ENCODE measurements at regions not wholly inside any gene's neighbourhood (a gene's known extent, or its start where the extent isn't known, plus 50 kb on each side); places are given as distances from the start of the nearest gene placed in this dataset.
"Not testable (repeated sequence)": the region's sequence is repeated elsewhere in the genome, so short reads cannot be mapped to it uniquely, and the experiment has no call there.

GRCh38 chr13:89486709-89487108 lies 1815.5 kb downstream of the SLITRK5 start:
- no peak for DNase-seq (ENCODE audit: low spot score)

GRCh38 chr13:89490661-89491060 lies 1819.5 kb downstream of the SLITRK5 start:
- no peak for DNase-seq (ENCODE audit: low spot score)

GRCh38 chr13:89496478-89496877 lies 1825.3 kb downstream of the SLITRK5 start:
- DNase-seq (ENCODE audit: low spot score): no peak

- no peak for DNase-seq (ENCODE audit: low spot score)
Observed at GRCh38 chr13:89497658-89498057, 1826.5 kb downstream of the SLITRK5 start.

- DNase-seq (ENCODE audit: low spot score): no peak
Observed at GRCh38 chr13:89502286-89502685, 1831.1 kb downstream of the SLITRK5 start.

GRCh38 chr13:89514534-89515312 lies 1832.8 kb upstream of the MIR17HG start:
- no peak for DNase-seq (ENCODE audit: low spot score)

- DNase-seq (ENCODE audit: low spot score): no peak
Observed at GRCh38 chr13:89515948-89516347, 1831.5 kb upstream of the MIR17HG start.

GRCh38 chr13:89518289-89519077 lies 1829.0 kb upstream of the MIR17HG start:
- no peak for DNase-seq (ENCODE audit: low spot score)

GRCh38 chr13:89520468-89520867 lies 1827.0 kb upstream of the MIR17HG start:
- DNase-seq (ENCODE audit: low spot score): no peak

- DNase-seq (ENCODE audit: low spot score): not testable (repeated sequence)
Observed at GRCh38 chr13:89521672-89522071, 1825.8 kb upstream of the MIR17HG start.

GRCh38 chr13:89541091-89542030 lies 1806.1 kb upstream of the MIR17HG start:
- peak; percentile 33 for DNase-seq (ENCODE audit: low spot score)

- no peak for DNase-seq (ENCODE audit: low spot score)
Observed at GRCh38 chr13:89550938-89551337, 1796.5 kb upstream of the MIR17HG start.

- DNase-seq (ENCODE audit: low spot score): no peak
Observed at GRCh38 chr13:89554801-89555200, 1792.7 kb upstream of the MIR17HG start.

- DNase-seq (ENCODE audit: low spot score): no peak
Observed at GRCh38 chr13:89565476-89566100, 1781.9 kb upstream of the MIR17HG start.

- no peak for DNase-seq (ENCODE audit: low spot score)
Observed at GRCh38 chr13:89567025-89567424, 1780.5 kb upstream of the MIR17HG start.

- DNase-seq (ENCODE audit: low spot score): no peak
Observed at GRCh38 chr13:89568276-89568675, 1779.2 kb upstream of the MIR17HG start.

- DNase-seq (ENCODE audit: low spot score): no peak
Observed at GRCh38 chr13:89568746-89569145, 1778.7 kb upstream of the MIR17HG start.

GRCh38 chr13:89571676-89572075 lies 1775.8 kb upstream of the MIR17HG start:
- no peak for DNase-seq (ENCODE audit: low spot score)

GRCh38 chr13:89574077-89574476 lies 1773.4 kb upstream of the MIR17HG start:
- no peak for DNase-seq (ENCODE audit: low spot score)

GRCh38 chr13:89577301-89577700 lies 1770.2 kb upstream of the MIR17HG start:
- DNase-seq (ENCODE audit: low spot score): no peak

- DNase-seq (ENCODE audit: low spot score): no peak
Observed at GRCh38 chr13:89584058-89584620, 1763.3 kb upstream of the MIR17HG start.

Measured in ecto neural progenitor cell (in vitro differentiated cells).